CD4-positive, alpha-beta T cell treated with Interleukin-2 at 100 ng/mL for 4 hours (primary cell): ENCODE measurements at regions not wholly inside any gene's neighbourhood (a gene's known extent, or its start where the extent isn't known, plus 50 kb on each side); places are given as distances from the start of the nearest gene placed in this dataset.
"Not testable (repeated sequence)": the region's sequence is repeated elsewhere in the genome, so short reads cannot be mapped to it uniquely, and the experiment has no call there.

Experiments used
- DNase-seq: peaks from one replicate; pipeline ENCODE4 v3.0.0-alpha.2; 2020; ENCODE audit warnings: low spot score

GRCh38 chr14:35988550-35988949, 162.4 kb downstream of the BRMS1L start:
- no peak for DNase-seq

GRCh38 chr14:35987731-35988130, 161.6 kb downstream of the BRMS1L start:
- no peak for DNase-seq

- DNase-seq: no peak
Measured at GRCh38 chr14:35986219-35986573, 160.1 kb downstream of the BRMS1L start.

GRCh38 chr14:35985474-35986218, 159.5 kb downstream of the BRMS1L start:
- DNase-seq: no peak

GRCh38 chr14:35979531-35979930, 153.4 kb downstream of the BRMS1L start:
- DNase-seq: no peak

- no peak for DNase-seq
Measured at GRCh38 chr14:35978561-35978960, 152.4 kb downstream of the BRMS1L start.

- DNase-seq: no peak
Measured at GRCh38 chr14:35975814-35976213, 149.7 kb downstream of the BRMS1L start.

GRCh38 chr14:35973770-35974169, 147.6 kb downstream of the BRMS1L start:
- no peak for DNase-seq

- DNase-seq: no peak
Measured at GRCh38 chr14:35971965-35972630, 146.0 kb downstream of the BRMS1L start.

- DNase-seq: no peak
Measured at GRCh38 chr14:35969310-35969709, 143.2 kb downstream of the BRMS1L start.

GRCh38 chr14:35965400-35965799, 139.3 kb downstream of the BRMS1L start:
- no peak for DNase-seq

GRCh38 chr14:35964697-35965286, 138.7 kb downstream of the BRMS1L start:
- no peak for DNase-seq

GRCh38 chr14:35963209-35963608, 137.1 kb downstream of the BRMS1L start:
- DNase-seq: no peak

- DNase-seq: no peak
Measured at GRCh38 chr14:35961697-35962274, 135.6 kb downstream of the BRMS1L start.

- no peak for DNase-seq
Measured at GRCh38 chr14:35959835-35960234, 133.7 kb downstream of the BRMS1L start.

- no peak for DNase-seq
Measured at GRCh38 chr14:35958499-35958898, 132.4 kb downstream of the BRMS1L start.

GRCh38 chr14:35956376-35957085, 130.4 kb downstream of the BRMS1L start:
- DNase-seq: no peak

GRCh38 chr14:35952584-35952983, 126.4 kb downstream of the BRMS1L start:
- no peak for DNase-seq

- no peak for DNase-seq
Measured at GRCh38 chr14:35949920-35950513, 123.9 kb downstream of the BRMS1L start.

GRCh38 chr14:35947983-35948382, 121.8 kb downstream of the BRMS1L start:
- not testable (repeated sequence) for DNase-seq

- DNase-seq: no peak
Measured at GRCh38 chr14:35944847-35945246, 118.7 kb downstream of the BRMS1L start.

GRCh38 chr14:35940291-35940690, 114.2 kb downstream of the BRMS1L start:
- no peak for DNase-seq
